Astrocyte of the spinal cord (primary cell): ENCODE measurements at regions not wholly inside any gene's neighbourhood (a gene's known extent, or its start where the extent isn't known, plus 50 kb on each side); places are given as distances from the start of the nearest gene placed in this dataset.

Source experiments
- DNase-seq: peaks from one replicate; pipeline ENCODE4 v3.0.0; 2011; ENCODE audit warnings: low read depth, low spot score
- H3K4me3 ChIP-seq: 2 replicates; pipeline ENCODE4 v1.5.1; 2011; ENCODE audit warnings: low read depth, mild to moderate bottlenecking, low read length, moderate library complexity
- in situ Hi-C: cut with HindIII; loops from 2 replicates; pipeline ENCODE4 v1.10.0; 2017; ENCODE audit warnings: low sequenced_read_pairs
- TF ChIP-seq, protein P1 (sequence below): IDR thresholded peaks from 2 replicates; pipeline ENCODE4 v1.5.1; 2012; ENCODE audit warnings: low read depth, mild to moderate bottlenecking, low read length, inconsistent platforms

GRCh38 chr4:79266136-79266535, 59.7 kb downstream of the NAA11 start:
- DNase-seq: no peak
- H3K4me3 ChIP-seq: no peak overlapping the region
- TF ChIP-seq, protein P1, sequence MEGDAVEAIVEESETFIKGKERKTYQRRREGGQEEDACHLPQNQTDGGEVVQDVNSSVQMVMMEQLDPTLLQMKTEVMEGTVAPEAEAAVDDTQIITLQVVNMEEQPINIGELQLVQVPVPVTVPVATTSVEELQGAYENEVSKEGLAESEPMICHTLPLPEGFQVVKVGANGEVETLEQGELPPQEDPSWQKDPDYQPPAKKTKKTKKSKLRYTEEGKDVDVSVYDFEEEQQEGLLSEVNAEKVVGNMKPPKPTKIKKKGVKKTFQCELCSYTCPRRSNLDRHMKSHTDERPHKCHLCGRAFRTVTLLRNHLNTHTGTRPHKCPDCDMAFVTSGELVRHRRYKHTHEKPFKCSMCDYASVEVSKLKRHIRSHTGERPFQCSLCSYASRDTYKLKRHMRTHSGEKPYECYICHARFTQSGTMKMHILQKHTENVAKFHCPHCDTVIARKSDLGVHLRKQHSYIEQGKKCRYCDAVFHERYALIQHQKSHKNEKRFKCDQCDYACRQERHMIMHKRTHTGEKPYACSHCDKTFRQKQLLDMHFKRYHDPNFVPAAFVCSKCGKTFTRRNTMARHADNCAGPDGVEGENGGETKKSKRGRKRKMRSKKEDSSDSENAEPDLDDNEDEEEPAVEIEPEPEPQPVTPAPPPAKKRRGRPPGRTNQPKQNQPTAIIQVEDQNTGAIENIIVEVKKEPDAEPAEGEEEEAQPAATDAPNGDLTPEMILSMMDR: no peak
- in situ Hi-C loops: no loop called here

DNA sequence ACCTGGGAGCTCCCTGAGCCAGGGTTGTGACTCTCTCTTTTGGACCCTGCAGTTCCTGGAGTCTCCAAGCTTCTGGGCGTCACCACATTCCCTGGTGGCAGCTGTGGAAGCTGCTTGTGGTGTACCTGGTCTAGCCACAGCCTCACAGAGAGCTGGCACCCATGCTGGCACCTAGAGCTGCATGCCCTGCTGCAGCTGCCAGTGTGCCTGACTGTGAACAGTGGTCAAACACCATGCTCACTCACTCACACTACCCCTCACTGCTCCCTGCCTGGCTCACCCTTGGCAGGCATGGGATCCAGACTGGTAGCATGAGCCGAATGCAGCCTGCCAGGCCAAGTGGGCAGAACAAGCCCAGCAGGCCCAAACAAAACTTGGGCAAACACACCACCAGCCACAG, 66.6 kb downstream of the NAA11 start:
- TF ChIP-seq, protein P1: no peak
- in situ Hi-C loops: no loop called here
- no peak for DNase-seq
- H3K4me3 ChIP-seq: no peak overlapping the region

DNA sequence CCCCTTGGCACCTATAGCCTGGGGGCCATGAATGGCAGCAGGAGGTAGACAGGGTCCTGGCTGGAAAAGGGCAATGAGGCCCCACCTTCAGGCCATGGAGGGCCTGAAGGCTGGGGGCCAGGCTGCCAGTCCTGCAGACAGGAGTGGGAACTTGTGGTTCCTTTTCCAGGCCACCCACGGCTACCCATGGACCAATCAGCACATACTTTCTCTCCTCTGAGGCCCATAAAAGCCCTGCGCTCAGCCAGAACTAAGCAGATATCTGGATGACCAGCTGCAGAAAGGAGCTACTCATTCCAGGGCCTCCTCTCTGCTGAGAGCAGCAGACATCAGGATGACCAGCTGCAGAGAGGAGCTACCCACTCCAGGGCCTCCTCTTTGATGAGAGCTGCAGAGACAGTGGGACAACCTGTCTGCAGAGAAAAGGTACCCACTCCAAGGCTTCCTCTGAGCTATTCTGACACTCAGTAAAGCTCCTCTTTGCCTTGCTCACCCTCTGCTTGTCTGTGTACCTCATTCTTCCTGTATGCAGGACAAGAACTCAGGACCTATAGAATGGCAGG, 67.2 kb downstream of the NAA11 start:
- in situ Hi-C loops: no loop called here
- no peak for DNase-seq
- TF ChIP-seq, protein P1: no peak
- no peak overlapping the region for H3K4me3 ChIP-seq

DNA sequence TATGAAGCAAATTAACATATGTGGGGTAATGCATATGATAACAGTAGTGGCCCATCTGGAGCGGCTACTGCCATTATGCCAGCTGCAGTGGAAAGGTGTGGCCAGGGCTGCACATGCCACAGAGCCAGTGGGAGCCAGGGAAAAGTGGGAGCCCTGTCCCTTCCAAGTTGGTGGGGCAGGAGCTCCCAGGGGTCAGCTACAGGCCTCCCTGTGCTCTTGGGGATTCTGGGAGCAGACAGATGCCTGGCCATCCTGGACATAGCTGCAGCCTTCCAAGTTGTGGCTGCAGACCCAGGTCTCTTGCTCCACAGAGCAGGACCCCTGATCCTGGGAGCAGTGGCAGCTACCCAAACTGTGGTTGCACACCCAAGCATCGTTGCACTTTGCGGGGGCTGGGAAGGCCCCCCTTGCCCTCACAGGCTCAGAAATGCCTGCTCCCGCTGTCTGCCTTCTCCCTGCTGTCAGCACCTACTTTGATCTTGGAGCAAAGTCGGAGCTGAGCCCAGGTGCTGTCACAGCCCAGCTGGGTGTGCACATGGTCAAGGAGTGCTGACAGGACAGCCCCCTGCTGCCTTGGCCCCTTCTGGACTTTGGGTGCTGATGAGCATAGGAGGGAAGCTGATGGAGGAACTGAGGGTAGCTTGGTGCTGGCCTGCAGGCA, 67.8 kb downstream of the NAA11 start:
- TF ChIP-seq, protein P1: no peak
- H3K4me3 ChIP-seq: no peak overlapping the region
- no peak for DNase-seq
- in situ Hi-C loops: no loop called here

- no peak overlapping the region for H3K4me3 ChIP-seq
- in situ Hi-C loops: no loop called here
- no peak for DNase-seq
- TF ChIP-seq, protein P1: no peak
These were observed 70.1 kb downstream of the NAA11 start for GRCh38 chr4:79255793-79256192.

DNA sequence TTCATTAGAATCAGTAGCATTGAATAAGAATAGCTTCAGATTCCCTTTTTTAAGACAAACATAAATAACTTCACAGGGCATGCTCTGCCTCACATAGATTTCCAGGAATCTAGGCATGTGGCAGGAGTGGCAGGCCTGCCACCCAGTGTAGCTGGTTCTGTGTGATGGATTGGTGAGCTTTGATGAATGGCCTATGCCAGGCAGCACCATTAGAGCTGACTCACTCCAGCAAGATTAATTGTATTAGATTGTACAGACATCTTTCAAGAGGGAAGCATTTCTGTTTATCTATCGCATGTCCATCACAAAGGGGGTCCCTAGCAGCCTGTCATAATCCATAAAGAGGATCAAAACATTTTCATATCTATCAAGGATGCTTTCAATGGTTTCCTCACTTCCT, 71.9 kb downstream of the NAA11 start:
- no peak for DNase-seq
- no peak overlapping the region for H3K4me3 ChIP-seq
- TF ChIP-seq, protein P1: no peak
- in situ Hi-C loops: no loop called here

DNA sequence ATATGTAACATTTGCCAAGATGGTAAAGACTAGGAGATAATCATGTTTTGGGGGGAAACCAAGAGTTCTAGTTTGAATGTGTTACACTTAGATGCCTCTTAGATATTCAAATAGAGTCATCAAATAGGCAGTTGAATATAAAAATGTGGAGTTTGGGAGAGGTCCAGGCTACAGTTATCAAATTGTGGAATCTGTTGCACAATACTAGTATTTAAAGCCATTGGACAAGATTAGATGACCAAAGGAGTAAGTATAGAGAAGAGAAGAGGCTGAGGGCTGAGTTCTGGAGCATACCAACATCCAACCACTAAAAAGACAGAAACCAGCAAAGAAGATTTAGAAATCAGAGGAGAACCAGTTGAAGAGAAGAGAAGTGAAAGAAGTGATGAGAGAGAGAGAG, 72.7 kb downstream of the NAA11 start:
- in situ Hi-C loops: no loop called here
- TF ChIP-seq, protein P1: no peak
- H3K4me3 ChIP-seq: no peak overlapping the region
- DNase-seq: no peak
